Caki2 (cell line): ENCODE measurements at regions not wholly inside any gene's neighbourhood (a gene's known extent, or its start where the extent isn't known, plus 50 kb on each side); places are given as distances from the start of the nearest gene placed in this dataset.
"Not testable (repeated sequence)": the region's sequence is repeated elsewhere in the genome, so short reads cannot be mapped to it uniquely, and the experiment has no call there.

ENCODE experiments used
- DNase-seq: peaks from one replicate; pipeline ENCODE4 v3.0.0-alpha.2; 2015; ENCODE audit warnings: low read depth
- in situ Hi-C: cut with HindIII; loops from 2 replicates; pipeline ENCODE4 v1.10.0; 2016; ENCODE audit warnings: low sequenced_read_pairs, low pct_unique_long_range_greater_than_20kb, mixed read lengths

GRCh38 chr6:92404281-92404680 is 1015.1 kb downstream of the EPHA7 start:
- DNase-seq, result no peak
- in situ Hi-C loops, result no loop called here

GRCh38 chr6:92399911-92400310 is 1019.4 kb downstream of the EPHA7 start:
- no peak for DNase-seq
- in situ Hi-C loops, result no loop called here

DNA sequence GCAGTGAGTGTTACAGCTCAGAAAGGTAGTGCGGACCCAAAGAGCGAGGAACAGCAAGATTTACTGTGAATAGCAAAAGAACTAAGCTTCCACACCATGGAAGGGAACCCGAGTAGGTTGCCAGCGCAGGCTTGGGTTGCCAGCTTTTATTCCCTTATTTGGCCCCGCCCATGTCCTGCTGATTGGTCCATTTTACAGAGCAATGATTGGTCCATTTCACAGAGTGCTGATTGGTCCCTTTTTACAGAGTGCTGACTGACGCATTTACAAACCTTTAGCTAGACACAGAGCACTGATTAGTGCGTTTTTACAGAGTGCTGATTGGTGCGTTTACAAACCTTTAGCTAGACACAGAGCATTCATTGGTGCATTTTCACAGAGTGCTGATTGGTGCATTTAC is 1030.7 kb downstream of the EPHA7 start:
- in situ Hi-C loops, DNase-seq: not testable (repeated sequence)

- in situ Hi-C loops, result no loop called here
- DNase-seq, result no peak
Measured at GRCh38 chr6:92380803-92381601, 1038.4 kb downstream of the EPHA7 start.

- no peak for DNase-seq
- in situ Hi-C loops, result no loop called here
Measured at GRCh38 chr6:92377137-92377536, 1042.2 kb downstream of the EPHA7 start.

- in situ Hi-C loops, result no loop called here
- no peak for DNase-seq
Measured at GRCh38 chr6:92376691-92377090, 1042.7 kb downstream of the EPHA7 start.

DNA sequence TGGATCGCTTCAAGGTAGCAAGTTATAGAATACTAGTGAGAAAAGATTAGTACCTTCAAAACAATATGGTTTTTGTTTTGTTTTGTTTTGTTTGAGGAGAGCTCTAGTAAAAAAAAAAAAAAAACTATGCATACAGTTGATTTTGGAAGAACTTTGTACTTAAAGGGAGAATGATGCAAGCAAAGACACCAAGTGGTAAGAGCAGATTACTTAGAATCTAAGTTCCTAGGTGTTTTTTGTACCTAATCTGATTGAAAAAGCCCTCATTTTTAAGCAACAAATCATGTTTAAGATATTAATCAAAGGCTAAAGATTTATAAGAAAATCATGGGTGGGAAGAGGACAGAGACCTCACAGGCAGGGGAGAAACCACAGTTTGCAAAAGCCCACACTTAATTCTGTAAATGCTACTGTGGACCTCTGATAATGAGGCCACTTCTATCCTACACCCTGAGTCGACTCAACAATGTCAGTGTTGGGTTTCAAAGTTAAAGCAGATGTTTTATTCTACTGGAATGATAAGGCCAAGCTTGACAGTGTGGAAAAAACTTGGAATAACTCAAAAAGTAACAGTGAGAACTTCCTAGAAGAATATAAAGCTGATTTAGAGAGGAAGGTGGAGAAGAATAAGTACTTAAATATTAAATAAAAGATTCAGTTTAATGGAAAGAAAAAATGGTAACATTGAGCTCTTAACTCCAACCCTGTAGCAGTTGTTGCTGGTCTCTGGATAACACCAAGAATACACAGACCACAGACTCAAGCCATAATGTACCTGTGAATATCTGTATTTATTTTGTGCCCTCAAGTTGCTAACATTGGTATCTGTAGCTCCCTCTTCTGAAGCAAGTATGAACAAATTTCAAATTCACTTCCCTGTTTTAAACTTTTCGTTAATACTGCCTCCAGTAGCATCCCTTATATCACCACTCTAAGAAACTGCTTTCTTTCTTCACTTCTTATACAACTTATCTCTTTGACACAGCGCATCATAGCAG is 1047.8 kb downstream of the EPHA7 start:
- in situ Hi-C loops, result no loop called here
- no peak for DNase-seq

GRCh38 chr6:92369309-92369708 is 1050.0 kb downstream of the EPHA7 start:
- in situ Hi-C loops, result no loop called here
- no peak for DNase-seq

DNA sequence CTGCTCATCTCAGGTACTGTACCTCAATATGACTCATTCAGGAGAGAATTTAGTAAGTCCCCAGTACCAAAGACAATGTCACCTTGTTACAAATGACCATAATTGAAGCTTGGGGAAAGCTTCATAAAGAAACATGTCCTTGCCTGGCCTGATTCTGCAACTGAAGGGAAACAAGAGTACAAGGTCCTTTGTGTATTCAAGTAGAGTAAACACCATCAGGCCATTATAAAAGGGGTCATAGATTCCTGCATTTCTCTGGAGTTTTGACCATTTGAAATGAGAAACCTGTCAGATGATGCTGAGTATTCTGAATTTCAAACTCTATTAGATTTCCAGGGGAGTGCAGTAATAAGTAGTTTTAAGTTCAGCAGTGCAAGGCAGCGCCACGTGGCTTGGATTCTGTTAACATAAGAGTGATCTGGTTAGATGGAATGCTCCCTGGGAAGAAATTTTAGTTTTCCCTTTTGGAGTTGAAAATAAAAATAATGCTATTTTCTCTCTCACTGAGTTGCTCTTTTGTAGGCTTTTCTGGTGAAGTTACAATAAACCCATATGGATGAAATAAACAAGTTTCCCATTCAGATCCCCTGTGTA is 1054.3 kb downstream of the EPHA7 start:
- no peak for DNase-seq
- in situ Hi-C loops, result no loop called here

GRCh38 chr6:92363111-92363510 is 1056.2 kb downstream of the EPHA7 start:
- DNase-seq, result no peak
- in situ Hi-C loops, result no loop called here

- in situ Hi-C loops, result no loop called here
- no peak for DNase-seq
Measured at GRCh38 chr6:92362404-92362803, 1057.0 kb downstream of the EPHA7 start.

DNA sequence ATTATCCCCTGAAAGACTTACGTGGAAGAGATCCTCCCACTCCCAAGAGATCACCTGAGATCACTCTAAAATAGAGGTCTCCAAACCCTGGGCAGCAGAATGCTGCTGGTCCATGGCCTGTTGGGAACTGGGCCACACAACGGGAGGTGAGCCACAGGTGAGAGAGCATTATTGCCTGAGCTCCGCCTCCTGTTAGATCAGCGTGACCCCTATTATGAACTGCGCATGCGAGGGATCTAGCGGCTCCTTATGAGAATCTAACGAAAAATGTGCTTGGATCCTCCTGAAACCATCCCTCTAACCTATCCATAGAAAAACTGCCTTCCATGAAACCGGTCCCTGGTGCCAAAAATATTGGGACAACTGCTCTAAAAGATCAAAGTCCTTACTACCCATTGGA is 1057.4 kb downstream of the EPHA7 start:
- no peak for DNase-seq
- in situ Hi-C loops, result no loop called here

- in situ Hi-C loops, result no loop called here
- no peak for DNase-seq
Measured at GRCh38 chr6:92354270-92354829, 1065.0 kb downstream of the EPHA7 start.

DNA sequence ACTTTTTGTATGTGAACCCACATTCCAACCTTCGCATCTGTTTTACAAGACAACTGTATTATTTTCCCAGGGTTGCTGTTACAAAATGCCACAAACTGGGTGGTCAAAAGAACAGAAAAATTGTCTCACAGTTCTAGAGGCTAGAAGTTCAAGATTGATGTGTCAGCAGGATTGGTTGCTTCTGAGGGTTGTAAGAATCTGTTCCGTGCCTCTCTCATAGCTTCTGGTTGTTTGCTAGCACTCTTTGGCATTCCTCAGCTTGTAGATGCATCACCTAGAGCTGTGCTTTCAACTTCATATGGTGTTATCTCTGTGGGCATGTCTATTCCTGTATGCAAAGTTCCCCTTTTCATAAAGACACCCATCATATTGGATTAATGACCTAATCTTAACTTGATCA is 1067.2 kb downstream of the EPHA7 start:
- no peak for DNase-seq
- in situ Hi-C loops, result no loop called here

GRCh38 chr6:92341201-92341600 is 1078.2 kb downstream of the EPHA7 start:
- in situ Hi-C loops, result no loop called here
- no peak for DNase-seq

DNA sequence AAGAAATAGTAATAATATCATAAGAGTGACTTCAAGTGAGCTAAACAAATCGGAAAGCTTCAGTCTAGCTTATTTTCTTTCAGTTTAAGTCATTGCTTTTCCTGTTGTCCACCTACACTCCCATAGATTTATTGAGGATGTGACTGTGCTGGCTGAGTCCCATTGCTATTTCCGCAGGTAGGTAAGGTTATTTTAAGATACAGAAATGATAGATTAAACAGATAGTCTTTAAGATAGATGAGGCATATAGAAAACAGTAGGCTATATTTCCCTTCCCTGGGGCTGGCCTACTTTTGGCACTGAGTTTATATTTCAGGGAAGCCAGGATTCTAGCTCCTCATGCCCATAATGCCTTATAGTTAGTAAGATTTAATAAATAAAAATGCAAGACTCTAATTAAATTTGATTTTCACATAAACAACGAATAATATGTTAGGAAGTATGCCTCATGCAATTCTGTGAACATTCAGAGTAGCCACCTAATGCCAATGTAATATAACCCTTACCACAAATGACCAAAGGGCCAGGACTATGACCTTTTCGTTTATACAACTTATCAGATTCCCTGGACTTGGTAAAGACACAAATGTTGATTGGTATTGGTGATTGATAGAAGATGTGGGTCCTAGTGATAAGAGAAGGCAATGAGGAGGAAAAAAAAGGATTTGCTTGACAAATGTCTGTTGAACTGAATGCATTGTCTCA is 1079.3 kb downstream of the EPHA7 start:
- in situ Hi-C loops, result no loop called here
- DNase-seq, result no peak

DNA sequence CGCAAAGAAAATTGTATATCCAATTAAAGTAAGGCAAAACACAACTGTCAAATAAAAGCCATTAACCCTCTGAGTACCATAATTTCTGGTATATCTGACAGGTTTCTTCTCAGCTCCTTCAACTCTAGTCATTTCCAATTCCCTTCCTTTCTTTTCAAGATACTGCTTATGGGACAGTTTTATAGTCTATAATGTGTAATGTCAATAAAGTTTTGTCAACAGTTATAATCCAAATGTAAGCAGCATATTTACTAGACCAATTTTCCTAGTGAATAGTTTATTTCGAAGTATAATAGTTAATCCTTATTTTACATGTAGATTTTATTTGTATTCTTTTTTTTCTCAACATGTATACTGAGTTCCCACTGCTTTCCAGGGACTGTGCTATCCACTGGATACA is 1081.8 kb downstream of the EPHA7 start:
- in situ Hi-C loops, result no loop called here
- DNase-seq, result no peak

- in situ Hi-C loops, result no loop called here
- no peak for DNase-seq
Measured at GRCh38 chr6:92329208-92329847, 1090.0 kb downstream of the EPHA7 start.
